ENCODE measurements at regions not wholly inside any gene's neighbourhood (a gene's known extent, or its start where the extent isn't known, plus 50 kb on each side); places are given as distances from the start of the nearest gene placed in this dataset.
A peak's percentile ranks its signal among the peaks of the same experiment; 100 is the strongest.
"Not testable (repeated sequence)": the region's sequence is repeated elsewhere in the genome, so short reads cannot be mapped to it uniquely, and the experiment has no call there.

DNA sequence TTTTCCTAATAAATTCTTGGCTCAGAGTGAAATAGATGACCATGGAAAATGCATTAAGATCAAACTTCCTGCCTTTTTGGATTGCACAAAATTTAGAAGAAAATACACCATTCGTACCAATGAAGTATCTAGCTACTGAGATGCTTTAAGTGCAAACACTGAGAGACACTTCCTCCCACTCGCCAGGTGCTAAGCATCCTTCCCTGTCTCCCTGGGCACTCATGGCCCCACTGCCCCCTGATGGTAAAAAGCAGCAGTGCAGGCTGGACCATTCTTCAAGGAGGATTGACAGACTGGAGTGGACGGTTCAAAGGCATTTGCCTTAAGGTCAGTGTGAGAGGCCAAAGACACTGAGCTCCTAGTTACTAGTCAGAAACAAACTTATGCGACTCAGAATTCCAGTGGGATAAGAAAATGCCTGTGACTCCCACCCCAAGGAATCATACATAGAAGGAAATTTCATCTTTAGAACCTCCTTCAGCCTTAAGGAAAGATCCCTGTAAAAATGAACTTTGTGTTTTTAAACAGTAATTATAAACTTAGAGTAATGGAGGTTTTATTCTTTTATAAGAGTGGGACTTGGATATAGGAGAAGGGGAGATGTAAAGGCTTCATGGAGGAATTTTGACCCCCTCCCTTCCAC is 86.0 kb upstream of the SLC30A5 start:
- intact Hi-C loops (cut with DNase I) = no loop called here
- H3K4me1 ChIP-seq = no peaks in the 10 kb centered on the region
- H3K4me3 ChIP-seq = no peak overlapping the region
- H3K36me3 ChIP-seq = no peaks in the 10 kb centered on the region
- TF ChIP-seq CTCF (IDR thresholded peaks at IDR 0.05) = peak; percentile 70
- no peaks in the 10 kb centered on the region for H3K27me3 ChIP-seq (ENCODE audit: low read depth)
- H3K27ac ChIP-seq = no peak overlapping the region
- no peak for DNase-seq
- peak; percentile 72 to 78 for ATAC-seq
- no peaks in the 10 kb centered on the region for H3K9me3 ChIP-seq

DNA sequence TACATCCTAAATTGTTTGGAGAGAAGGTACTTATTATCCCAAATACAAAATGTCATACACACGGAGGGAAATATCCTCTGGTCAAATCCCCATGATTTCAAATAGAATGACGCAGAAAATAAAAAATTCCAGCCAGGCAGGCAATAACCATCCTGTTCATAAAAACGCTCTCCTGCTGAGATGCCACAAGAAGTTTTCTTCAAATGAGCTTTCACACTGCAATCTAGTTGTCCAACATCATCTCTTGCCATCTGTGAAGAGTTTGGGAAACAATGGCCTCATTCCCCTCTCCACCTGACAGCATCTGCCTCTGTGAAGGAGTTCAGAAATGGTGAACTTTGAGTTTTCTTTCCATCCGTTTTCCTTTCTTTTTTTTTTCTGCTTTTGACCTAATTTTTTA is 83.3 kb upstream of the SLC30A5 start:
- no peak overlapping the region for H3K27ac ChIP-seq
- ATAC-seq (no peak), DNase-seq (no peak)
- H3K36me3 ChIP-seq = no peaks in the 10 kb centered on the region
- intact Hi-C loops (cut with DNase I) = no loop called here
- no peaks in the 10 kb centered on the region for H3K9me3 ChIP-seq
- no peaks in the 10 kb centered on the region for H3K4me1 ChIP-seq
- H3K27me3 ChIP-seq (ENCODE audit: low read depth) = no peaks in the 10 kb centered on the region
- TF ChIP-seq CTCF (IDR thresholded peaks at IDR 0.05) = no peak
- no peak overlapping the region for H3K4me3 ChIP-seq

DNA sequence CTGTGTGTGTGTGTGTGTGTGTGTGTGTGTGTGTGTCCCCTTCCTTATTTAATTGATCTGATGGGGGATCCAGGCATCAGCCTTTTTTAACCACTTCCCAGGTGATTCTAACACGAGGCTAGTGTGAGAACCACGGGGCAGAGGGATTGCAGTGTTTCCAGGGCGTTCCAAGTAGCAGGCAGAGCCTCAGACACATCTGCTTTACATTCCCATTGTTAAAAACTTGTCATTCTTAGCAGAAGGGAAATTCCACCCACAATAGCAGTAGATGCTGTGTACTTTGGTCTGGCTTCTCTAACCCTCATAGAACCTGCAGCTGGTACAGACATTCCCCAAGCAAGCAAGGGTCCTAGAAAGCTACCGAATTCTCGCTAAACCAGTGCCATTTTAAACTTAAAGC is 81.9 kb upstream of the SLC30A5 start:
- no peaks in the 10 kb centered on the region for H3K36me3 ChIP-seq
- no peak for DNase-seq
- intact Hi-C loops (cut with DNase I) = no loop called here
- H3K27ac ChIP-seq = no peak overlapping the region
- no peaks in the 10 kb centered on the region for H3K9me3 ChIP-seq
- no peak for ATAC-seq
- no peak for TF ChIP-seq CTCF (IDR thresholded peaks at IDR 0.05)
- H3K4me3 ChIP-seq = no peak overlapping the region
- no peaks in the 10 kb centered on the region for H3K4me1 ChIP-seq
- H3K27me3 ChIP-seq (ENCODE audit: low read depth) = no peaks in the 10 kb centered on the region

DNA sequence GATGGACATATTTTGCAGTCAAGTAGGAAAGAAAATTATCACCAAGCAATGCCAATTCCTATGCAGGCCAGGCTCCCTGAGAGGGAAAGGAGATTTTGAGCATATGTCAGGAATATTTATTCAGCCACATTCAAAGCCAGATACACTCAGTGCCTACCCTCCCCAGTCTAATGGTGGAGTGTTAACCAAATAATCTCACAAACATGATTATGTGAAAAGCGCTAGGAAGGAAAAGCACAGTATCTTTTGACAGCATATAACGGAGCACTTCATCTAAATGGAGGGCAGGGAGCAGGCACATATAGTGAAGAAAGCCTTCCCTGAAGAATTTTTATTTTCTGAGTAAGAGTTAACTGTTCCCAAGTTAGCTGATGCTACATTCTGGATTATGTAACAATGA is 80.3 kb upstream of the SLC30A5 start:
- TF ChIP-seq CTCF (IDR thresholded peaks at IDR 0.05) = no peak
- H3K27me3 ChIP-seq (ENCODE audit: low read depth) = no peaks in the 10 kb centered on the region
- H3K4me1 ChIP-seq = no peaks in the 10 kb centered on the region
- intact Hi-C loops (cut with DNase I) = no loop called here
- H3K4me3 ChIP-seq = no peak overlapping the region
- H3K27ac ChIP-seq = no peak overlapping the region
- no peaks in the 10 kb centered on the region for H3K36me3 ChIP-seq
- ATAC-seq (no peak), DNase-seq (no peak)
- no peaks in the 10 kb centered on the region for H3K9me3 ChIP-seq

DNA sequence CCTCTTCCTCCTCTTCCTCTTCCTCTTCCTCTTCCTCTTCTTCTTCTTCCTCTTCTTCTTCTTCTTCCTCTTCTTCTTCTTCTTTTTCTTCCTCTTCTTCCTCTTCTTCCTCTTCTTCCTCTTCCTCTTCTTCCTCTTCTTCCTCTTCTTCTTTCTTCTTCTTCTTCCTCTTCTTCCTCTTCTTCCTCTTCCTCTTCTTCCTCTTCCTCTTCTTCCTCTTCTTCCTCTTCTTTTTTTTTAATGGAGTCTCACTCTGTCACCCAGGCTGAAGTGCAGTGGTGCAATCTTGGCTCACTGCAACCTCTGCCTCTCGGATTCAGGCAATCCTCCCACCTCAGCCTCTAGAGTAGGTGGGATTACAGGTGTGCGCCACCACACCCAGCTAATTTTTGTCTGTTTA is 79.8 kb upstream of the SLC30A5 start:
- H3K4me1 ChIP-seq; H3K9me3 ChIP-seq; intact Hi-C loops (cut with DNase I); DNase-seq; H3K4me3 ChIP-seq; H3K27me3 ChIP-seq (ENCODE audit: low read depth); H3K36me3 ChIP-seq; ATAC-seq; H3K27ac ChIP-seq: not testable (repeated sequence)

GRCh38 chr5:69019668-69020375 is 74.0 kb upstream of the SLC30A5 start:
- no peaks in the 10 kb centered on the region for H3K9me3 ChIP-seq
- H3K27ac ChIP-seq = no peak overlapping the region
- no peak for DNase-seq
- H3K4me1 ChIP-seq = no peaks in the 10 kb centered on the region
- no peak overlapping the region for H3K4me3 ChIP-seq
- no peak for TF ChIP-seq CTCF (IDR thresholded peaks at IDR 0.05)
- H3K36me3 ChIP-seq = no peaks in the 10 kb centered on the region
- intact Hi-C loops (cut with DNase I) = no loop called here
- no peak for ATAC-seq
- H3K27me3 ChIP-seq (ENCODE audit: low read depth) = no peaks in the 10 kb centered on the region

All from lower lobe of right lung (tissue), 2 donors.